ENCODE measurements at regions not wholly inside any gene's neighbourhood (a gene's known extent, or its start where the extent isn't known, plus 50 kb on each side); places are given as distances from the start of the nearest gene placed in this dataset.
A peak's percentile ranks its signal among the peaks of the same experiment; 100 is the strongest.

DNA sequence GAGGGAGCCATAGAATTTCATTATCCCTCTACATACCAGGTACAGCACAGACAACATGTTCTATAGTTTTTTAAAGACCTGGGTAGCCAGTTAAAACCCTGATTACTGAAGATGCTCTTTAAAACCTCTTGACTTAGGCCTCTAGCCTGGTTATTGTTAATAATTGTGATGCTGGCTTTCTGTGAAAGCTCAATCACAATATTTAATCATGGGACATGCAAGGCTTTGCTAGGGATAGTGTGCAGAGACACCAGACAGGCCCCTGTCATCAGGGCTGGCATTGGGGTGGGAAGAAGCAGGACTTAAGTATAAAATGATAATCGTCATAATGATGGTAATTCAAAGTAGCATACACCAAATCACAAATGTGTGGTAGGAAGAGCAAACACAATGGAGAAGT is 274.4 kb downstream of the PTBP2 start:
- DNase-seq (ENCODE audit: low read depth) = no peak

DNA sequence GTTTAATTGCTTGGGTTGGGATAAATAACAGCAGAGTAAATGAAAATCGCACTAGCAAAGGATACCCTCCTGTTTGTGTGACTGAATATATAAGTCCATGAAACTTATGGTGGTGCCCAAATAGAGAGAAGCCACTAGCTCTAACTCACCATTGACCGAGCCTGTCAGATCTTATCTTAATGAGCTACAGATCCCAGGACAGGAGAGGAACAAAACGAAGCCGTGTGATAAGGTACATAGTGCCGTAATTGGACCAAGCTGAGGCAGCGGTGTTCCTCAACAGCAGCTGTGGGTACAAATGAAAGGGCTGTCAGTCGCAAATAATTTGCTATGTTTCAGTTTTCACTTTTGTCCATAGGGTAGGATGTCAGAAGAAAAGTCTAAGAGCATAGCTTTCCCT is 276.1 kb downstream of the PTBP2 start:
- no peak for DNase-seq (ENCODE audit: low read depth)

DNA sequence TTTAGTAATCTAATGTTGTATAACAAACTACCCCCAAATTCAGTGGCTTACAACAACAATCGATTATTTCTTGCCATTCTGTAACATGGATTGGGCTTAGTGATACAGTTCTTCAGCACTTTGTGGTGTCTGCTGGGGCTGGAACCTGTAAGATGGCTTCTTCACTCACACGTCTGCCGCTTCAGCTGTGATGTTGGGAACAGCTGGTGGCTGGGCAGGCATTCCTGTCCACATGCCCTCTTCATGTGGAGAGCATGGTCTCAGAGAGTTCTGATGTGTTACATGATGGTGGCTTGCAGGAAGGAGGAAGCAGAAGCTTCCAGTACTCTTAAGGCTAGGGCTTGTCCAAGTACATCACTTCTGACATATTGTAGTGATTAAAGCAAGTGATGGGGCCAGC is 276.9 kb downstream of the PTBP2 start:
- DNase-seq (ENCODE audit: low read depth) = no peak

GRCh38 chr1:96999191-96999590 is 277.6 kb downstream of the PTBP2 start:
- no peak for DNase-seq (ENCODE audit: low read depth)

GRCh38 chr1:97004054-97004453 is 282.5 kb downstream of the PTBP2 start:
- DNase-seq (ENCODE audit: low read depth) = no peak

- no peak for DNase-seq (ENCODE audit: low read depth)
Observed at GRCh38 chr1:97004743-97005142, 283.2 kb downstream of the PTBP2 start.

- no peak for DNase-seq (ENCODE audit: low read depth)
Observed at GRCh38 chr1:97006044-97006661, 284.6 kb downstream of the PTBP2 start.

- no peak for DNase-seq (ENCODE audit: low read depth)
Observed at GRCh38 chr1:97007840-97008604, 286.4 kb downstream of the PTBP2 start.

GRCh38 chr1:97010566-97011264 is 289.1 kb downstream of the PTBP2 start:
- DNase-seq (ENCODE audit: low read depth) = no peak

GRCh38 chr1:97013136-97013535 is 291.6 kb downstream of the PTBP2 start:
- peak; percentile 22 for DNase-seq (ENCODE audit: low read depth)

- DNase-seq (ENCODE audit: low read depth) = no peak
Observed at GRCh38 chr1:97013941-97014340, 292.4 kb downstream of the PTBP2 start.

DNA sequence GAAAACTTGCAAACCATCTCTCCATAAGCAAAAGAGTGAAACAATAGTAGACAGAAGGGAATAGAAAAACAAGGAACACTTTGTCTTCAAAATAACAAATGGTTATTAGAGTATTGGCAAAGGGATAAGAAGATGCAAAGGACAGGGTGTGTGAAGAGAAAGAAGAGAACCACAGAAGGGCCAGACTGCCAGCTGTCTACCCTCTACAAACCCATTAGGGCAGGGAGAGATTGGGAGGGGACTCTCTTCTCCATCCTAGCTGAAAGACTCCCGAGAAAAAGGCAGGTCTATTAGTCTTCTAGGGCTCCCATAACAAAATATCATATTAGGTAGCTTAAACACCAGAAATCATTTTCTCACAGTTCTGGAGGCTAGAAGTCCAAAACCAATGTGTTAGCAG is 292.8 kb downstream of the PTBP2 start:
- DNase-seq (ENCODE audit: low read depth) = no peak

- DNase-seq (ENCODE audit: low read depth) = no peak
Observed at GRCh38 chr1:97017895-97018294, 296.3 kb downstream of the PTBP2 start.

All from forelimb muscle (tissue), 1 donor.